Left lung (tissue), 4 donors: ENCODE measurements at regions not wholly inside any gene's neighbourhood (a gene's known extent, or its start where the extent isn't known, plus 50 kb on each side); places are given as distances from the start of the nearest gene placed in this dataset.

Experiments
- ATAC-seq: fragments of 200-7000 bp; cut with Tn5 transposase; one replicate; pipeline ENCODE4 v1.9.1; 2020; ENCODE audit warnings: moderate library complexity
- DNase-seq, 4 donors: peaks; one replicate each; pipeline ENCODE4 v3.0.0-alpha.2; 2013 to 2020
- H3K27ac ChIP-seq, 2 donors: fragments of 200-600 bp; sonication (generic) in 1 of 2; one replicate each; pipeline versions ENCODE4 v1.5.0 to v1.8.0; 2020 to 2021
- H3K27me3 ChIP-seq, 2 donors: fragments of 200-600 bp; sonication (generic) in 1 of 2; one replicate each; pipeline versions ENCODE4 v1.5.0 to v1.8.0; 2020 to 2021
- H3K36me3 ChIP-seq, 2 donors: fragments of 200-600 bp; sonication (generic) in 1 of 2; one replicate each; pipeline versions ENCODE4 v1.5.0 to v1.8.0; 2020 to 2021
- H3K4me1 ChIP-seq, 2 donors: fragments of 200-600 bp; one replicate each; pipeline ENCODE4 v1.8.0; 2021
- H3K4me3 ChIP-seq, 2 donors: fragments of 200-600 bp; sonication (generic) in 1 of 2; one replicate each; pipeline versions ENCODE4 v1.5.0 to v1.8.0; 2020 to 2021; ENCODE audit warnings: mild to moderate bottlenecking in 1 of 2
- H3K9me3 ChIP-seq, 2 donors: fragments of 200-600 bp; sonication (generic) in 1 of 2; one replicate each; pipeline versions ENCODE4 v1.5.0 to v1.8.0; 2020 to 2021
- intact Hi-C, 2 donors: fragments of 100-400 bp; cut with DNase I; formaldehyde crosslinking; loops; one replicate each; pipeline versions ENCODE4 v1.11.2 to v1.14.2; 2022
- TF ChIP-seq, protein P1 (sequence below), 2 donors: fragments of 200-600 bp; sonication (generic) in 1 of 2; IDR thresholded peaks; one replicate each; pipeline versions ENCODE4 v1.5.0 to v1.8.0; 2021; ENCODE audit warnings: antibody characterized with exemption in 2 of 2
- donor health status: DM: no; HTN: yes; CAD: no.
- donor health status: DM: no; HTN: no; CAD: no.

DNA sequence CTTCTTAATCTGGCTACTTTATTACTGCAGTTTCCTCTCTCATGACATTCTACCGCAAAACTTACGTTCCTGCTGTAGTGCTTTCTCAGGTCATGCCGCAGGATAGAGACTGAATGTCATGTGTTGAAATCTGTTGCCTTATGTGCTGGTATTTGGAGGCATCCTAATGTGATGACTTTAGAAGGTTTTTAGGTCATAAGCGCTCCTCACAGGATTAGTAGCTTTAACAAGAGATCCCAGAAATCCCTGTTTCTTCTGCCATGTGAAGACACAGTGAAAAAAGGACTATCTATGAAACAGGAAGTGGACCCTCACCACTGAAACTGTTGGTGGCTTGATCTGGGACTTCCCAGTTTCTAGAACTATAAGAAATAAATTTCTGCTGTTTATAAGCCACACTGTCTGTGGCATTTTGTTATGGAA, 209.3 kb downstream of the LACC1 start:
- H3K4me3 ChIP-seq: no peak overlapping the region
- no peaks in the 10 kb centered on the region for H3K9me3 ChIP-seq
- TF ChIP-seq, protein P1, sequence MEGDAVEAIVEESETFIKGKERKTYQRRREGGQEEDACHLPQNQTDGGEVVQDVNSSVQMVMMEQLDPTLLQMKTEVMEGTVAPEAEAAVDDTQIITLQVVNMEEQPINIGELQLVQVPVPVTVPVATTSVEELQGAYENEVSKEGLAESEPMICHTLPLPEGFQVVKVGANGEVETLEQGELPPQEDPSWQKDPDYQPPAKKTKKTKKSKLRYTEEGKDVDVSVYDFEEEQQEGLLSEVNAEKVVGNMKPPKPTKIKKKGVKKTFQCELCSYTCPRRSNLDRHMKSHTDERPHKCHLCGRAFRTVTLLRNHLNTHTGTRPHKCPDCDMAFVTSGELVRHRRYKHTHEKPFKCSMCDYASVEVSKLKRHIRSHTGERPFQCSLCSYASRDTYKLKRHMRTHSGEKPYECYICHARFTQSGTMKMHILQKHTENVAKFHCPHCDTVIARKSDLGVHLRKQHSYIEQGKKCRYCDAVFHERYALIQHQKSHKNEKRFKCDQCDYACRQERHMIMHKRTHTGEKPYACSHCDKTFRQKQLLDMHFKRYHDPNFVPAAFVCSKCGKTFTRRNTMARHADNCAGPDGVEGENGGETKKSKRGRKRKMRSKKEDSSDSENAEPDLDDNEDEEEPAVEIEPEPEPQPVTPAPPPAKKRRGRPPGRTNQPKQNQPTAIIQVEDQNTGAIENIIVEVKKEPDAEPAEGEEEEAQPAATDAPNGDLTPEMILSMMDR (IDR thresholded peaks at IDR 0.05): no peak
- intact Hi-C loops: no loop called here
- DNase-seq (no peak), ATAC-seq (no peak)
- no peak overlapping the region for H3K27ac ChIP-seq
- H3K4me1 ChIP-seq: no peaks in the 10 kb centered on the region
- no peaks in the 10 kb centered on the region for H3K27me3 ChIP-seq
- H3K36me3 ChIP-seq: no peaks in the 10 kb centered on the region

DNA sequence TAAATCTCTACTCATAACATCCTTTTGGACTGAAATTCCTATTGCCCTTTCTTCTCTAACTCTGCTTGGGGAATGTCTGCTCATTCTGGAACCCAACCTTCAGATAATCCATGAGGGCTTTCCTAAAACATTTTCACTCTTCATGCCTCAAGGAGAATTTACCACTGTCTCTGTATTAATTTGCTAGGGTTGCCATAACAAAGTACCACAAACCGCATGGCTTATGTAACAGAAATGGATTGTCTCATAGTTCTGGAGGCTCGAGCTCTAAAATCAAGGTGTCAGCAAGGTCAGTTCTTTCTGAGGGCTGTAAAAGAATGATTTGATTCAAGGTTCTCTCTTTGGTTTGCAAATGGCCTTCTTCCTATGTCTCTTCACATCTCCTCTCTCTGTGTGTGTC, 209.7 kb downstream of the LACC1 start:
- H3K36me3 ChIP-seq: no peaks in the 10 kb centered on the region
- TF ChIP-seq, protein P1 (IDR thresholded peaks at IDR 0.05): no peak
- no peak for DNase-seq
- H3K27ac ChIP-seq: no peak overlapping the region
- no peaks in the 10 kb centered on the region for H3K4me1 ChIP-seq
- intact Hi-C loops: no loop called here
- H3K27me3 ChIP-seq: no peaks in the 10 kb centered on the region
- H3K4me3 ChIP-seq: no peak overlapping the region
- ATAC-seq: no peak
- H3K9me3 ChIP-seq: no peaks in the 10 kb centered on the region

DNA sequence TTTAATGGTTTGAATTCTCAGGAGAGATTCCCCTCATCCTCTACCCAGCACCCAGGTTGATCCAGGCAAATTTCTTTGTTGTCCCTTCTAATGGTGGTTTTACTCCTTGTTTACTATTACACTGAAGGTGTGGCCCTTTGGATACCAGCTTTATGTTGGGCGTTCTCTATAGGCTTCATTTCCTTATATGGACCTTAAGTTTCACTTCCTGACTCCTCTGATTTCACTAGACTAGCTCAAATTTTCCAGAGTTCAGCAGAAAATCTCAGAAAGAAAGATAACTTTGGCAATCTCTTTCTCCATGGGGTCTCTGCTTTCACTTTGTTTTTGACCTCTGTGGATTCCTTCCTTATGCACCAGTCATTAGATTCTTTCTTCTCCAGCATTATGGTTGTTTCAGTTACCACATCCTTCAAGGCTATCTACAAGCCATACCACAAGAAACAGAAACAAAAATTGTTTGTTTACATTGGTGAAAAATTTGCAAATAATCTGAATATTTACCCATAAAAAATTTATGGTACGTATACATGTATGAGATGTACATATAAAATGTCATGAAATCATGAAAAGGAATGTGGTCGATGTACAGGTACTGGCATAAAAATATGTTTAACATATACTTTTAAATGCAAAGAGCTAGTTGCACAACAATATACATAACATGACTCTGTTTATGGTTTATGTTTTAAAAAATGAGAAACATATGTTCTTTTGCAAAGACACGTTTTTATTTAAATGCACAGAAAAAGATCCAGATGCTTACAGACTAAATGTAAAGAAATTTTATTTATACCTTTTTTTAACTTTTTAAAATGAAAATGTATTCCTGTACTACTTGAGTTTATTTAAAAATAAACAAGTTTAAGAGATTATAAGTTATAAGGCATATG, 212.6 kb downstream of the LACC1 start:
- intact Hi-C loops: no loop called here
- ATAC-seq (no peak), DNase-seq (peak in 1 of 4 donors; percentile 46)
- Histone ChIP-seq H3K27ac (no peak overlapping the region), H3K9me3 (no peaks in the 10 kb centered on the region), H3K4me1 (no peaks in the 10 kb centered on the region), H3K27me3 (no peaks in the 10 kb centered on the region), H3K36me3 (no peaks in the 10 kb centered on the region), H3K4me3 (no peak overlapping the region)
- TF ChIP-seq, protein P1 (IDR thresholded peaks at IDR 0.05): no peak

DNA sequence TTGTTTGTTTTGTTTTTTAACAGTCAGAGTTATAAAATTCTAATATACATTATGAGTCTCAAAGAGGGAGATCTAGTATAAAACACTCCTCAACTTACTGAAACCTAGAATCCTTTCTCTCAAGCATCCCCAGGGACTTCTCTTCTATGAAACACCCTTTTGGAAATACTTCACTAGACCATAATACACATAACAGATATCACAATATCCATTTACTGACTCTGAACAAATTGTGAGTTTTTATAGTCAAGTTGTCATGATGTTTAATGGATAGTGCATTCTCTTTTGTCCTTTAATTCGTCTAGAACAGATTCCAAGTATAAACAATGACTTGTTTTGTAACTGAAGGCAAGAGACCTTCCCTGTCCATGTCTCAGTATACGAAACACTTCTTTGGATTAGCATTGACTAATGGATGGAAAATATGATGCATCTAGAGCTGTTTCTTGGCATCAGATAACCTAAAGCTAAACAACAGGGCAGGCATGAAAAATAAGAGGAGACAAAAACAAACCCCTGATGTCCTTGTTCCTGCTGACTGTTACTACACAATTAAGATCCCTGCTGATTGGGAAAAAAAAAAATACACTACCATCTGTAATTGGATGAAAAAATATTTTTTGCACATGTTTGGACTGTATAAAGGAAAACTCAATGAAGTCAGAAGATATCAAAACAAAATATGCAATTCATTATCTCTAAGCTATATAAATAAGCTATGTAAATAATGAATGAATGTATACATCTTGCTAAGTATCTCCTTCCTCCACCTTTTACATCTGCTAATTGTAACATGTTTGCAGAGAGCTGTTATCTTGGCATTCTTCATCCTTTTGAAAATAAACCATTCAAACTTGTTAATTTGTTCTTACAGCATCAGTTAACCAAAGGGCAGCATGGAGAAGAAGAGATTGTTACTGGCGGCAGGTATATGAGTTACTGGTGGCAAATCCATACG, 214.2 kb downstream of the LACC1 start:
- Histone ChIP-seq H3K27me3 (no peaks in the 10 kb centered on the region), H3K27ac (no peak overlapping the region), H3K4me3 (no peak overlapping the region), H3K9me3 (no peaks in the 10 kb centered on the region), H3K36me3 (no peaks in the 10 kb centered on the region), H3K4me1 (no peaks in the 10 kb centered on the region)
- DNase-seq: peak in 2 of 4 donors; percentile 83 to 85
- intact Hi-C loops: no loop called here
- peak; percentile 42 for ATAC-seq
- TF ChIP-seq, protein P1 (IDR thresholded peaks at IDR 0.05): no peak

DNA sequence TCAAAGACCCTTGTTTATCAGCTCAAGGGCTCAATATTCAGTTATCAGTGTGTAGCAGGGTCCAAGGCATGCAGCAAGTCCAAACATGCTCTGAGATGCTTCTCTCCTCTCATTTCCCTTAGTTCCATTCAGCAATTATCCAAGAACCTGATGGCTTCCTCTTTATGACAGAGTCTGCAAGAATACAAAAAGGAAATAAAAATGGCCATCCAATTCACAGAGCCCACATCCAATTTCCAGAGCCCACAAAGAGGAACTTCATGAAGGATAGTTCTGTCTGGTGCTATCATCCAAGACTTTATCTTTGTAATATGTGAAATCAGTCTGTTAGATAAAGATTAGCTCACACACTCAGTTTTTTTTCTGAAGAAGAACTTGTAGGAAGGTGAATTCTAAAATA, 217.2 kb downstream of the LACC1 start:
- no peak overlapping the region for H3K27ac ChIP-seq
- TF ChIP-seq, protein P1 (IDR thresholded peaks at IDR 0.05): no peak
- H3K4me1 ChIP-seq: no peaks in the 10 kb centered on the region
- H3K27me3 ChIP-seq: no peaks in the 10 kb centered on the region
- peaks cover 0 to 9% of the 10 kb centered on the region in 2 donors for H3K9me3 ChIP-seq
- H3K36me3 ChIP-seq: no peaks in the 10 kb centered on the region
- H3K4me3 ChIP-seq: no peak overlapping the region
- ATAC-seq: no peak
- DNase-seq: no peak
- intact Hi-C loops: no loop called here
